RWPE2 (cell line): ENCODE measurements at regions not wholly inside any gene's neighbourhood (a gene's known extent, or its start where the extent isn't known, plus 50 kb on each side); places are given as distances from the start of the nearest gene placed in this dataset.

ENCODE experiments used
- ATAC-seq: fragments of 200-7000 bp; cut with Tn5 transposase; 3 replicates; pipeline ENCODE4 v1.9.1; 2021; ENCODE audit warnings: low read depth
- DNase-seq: peaks from one replicate; pipeline ENCODE4 v3.0.0-alpha.2; 2020; ENCODE audit warnings: low spot score
- H3K27ac ChIP-seq: fragments of 450-650 bp; 2 replicates; pipeline ENCODE4 v1.5.1; 2017; ENCODE audit warnings: mild to moderate bottlenecking; ENCODE audit not compliant: poor library complexity, severe bottlenecking
- H3K27me3 ChIP-seq: fragments of 250-450 bp; sonication (Bioruptor Pico); 2 replicates; pipeline ENCODE4 v1.5.1; 2021; ENCODE audit warnings: mild to moderate bottlenecking, moderate library complexity; ENCODE audit not compliant: insufficient read depth, poor library complexity, severe bottlenecking
- H3K36me3 ChIP-seq: fragments of 250-450 bp; sonication (Bioruptor Pico); 2 replicates; pipeline ENCODE4 v1.5.1; 2020; ENCODE audit warnings: low read depth, mild to moderate bottlenecking, moderate library complexity
- H3K4me1 ChIP-seq: fragments of 250-450 bp; sonication (Bioruptor Pico); 2 replicates; pipeline ENCODE4 v1.5.1; 2021; ENCODE audit warnings: mild to moderate bottlenecking, moderate library complexity; ENCODE audit not compliant: insufficient read depth, poor library complexity, severe bottlenecking
- H3K4me3 ChIP-seq: fragments of 250-450 bp; sonication (Bioruptor Pico); 2 replicates; pipeline ENCODE4 v1.5.1; 2021; ENCODE audit warnings: mild to moderate bottlenecking, moderate library complexity; ENCODE audit not compliant: severe bottlenecking
- H3K9me3 ChIP-seq: fragments of 250-450 bp; sonication (Bioruptor Pico); 2 replicates; pipeline ENCODE4 v1.5.1; 2021; ENCODE audit warnings: mild to moderate bottlenecking, moderate library complexity; ENCODE audit not compliant: severe bottlenecking
- CTCF ChIP-seq: fragments of 450-650 bp; IDR thresholded peaks from one replicate; pipeline ENCODE4 v1.5.1; 2017; ENCODE audit warnings: mild to moderate bottlenecking, moderate library complexity; ENCODE audit not compliant: poor library complexity, severe bottlenecking

DNA sequence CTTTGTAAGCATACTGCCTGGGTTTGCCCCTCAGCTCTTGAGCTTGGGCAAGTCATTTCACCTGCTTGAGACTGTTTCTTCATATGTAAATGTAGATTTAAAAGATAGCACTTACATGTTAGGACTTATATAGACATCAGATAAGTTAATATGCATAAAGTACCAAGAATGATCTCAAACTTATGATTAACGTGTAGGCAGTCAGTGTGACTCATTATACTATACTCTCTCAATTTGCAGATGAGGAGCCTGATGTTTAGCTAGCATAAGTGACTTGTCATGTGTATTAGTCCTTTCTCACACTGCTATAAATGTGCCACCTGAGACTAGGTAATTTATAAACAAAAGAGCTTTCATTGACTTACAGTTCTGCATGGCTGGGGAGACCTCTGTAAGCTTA lies 690.5 kb downstream of the KCNJ2 start:
- no peaks in the 10 kb centered on the region for H3K9me3 ChIP-seq

DNA sequence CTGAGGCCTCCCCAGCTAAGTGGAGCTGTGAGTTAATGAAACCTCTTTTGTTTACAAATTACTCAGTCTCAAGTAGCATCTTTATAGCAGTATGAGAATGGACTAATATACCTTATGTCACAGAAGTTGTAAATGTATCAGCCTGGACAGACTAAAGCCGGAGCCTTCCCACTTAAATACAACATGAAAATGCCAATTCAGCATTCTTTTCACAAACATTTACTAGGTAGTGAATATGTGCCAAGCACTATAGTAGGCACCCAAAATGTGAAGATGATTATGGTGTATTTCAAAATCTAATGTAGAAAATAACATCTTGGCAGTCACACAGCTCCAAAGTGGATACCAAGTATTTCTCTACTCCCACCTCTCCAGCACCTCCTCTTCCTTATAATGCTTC lies 693.0 kb downstream of the KCNJ2 start:
- no peak overlapping the region for H3K4me3 ChIP-seq
- no peak for DNase-seq
- H3K4me1 ChIP-seq = peaks cover 12% of the 10 kb centered on the region
- TF ChIP-seq CTCF = no peak
- no peaks in the 10 kb centered on the region for H3K36me3 ChIP-seq
- no peaks in the 10 kb centered on the region for H3K9me3 ChIP-seq
- no peak for ATAC-seq
- no peak overlapping the region for H3K27ac ChIP-seq
- H3K27me3 ChIP-seq = no peaks in the 10 kb centered on the region

More for the DNA sequence above, 690.5 kb downstream of the KCNJ2 start:
- Histone ChIP-seq H3K36me3 (no peaks in the 10 kb centered on the region), H3K4me3 (no peak overlapping the region), H3K27me3 (no peaks in the 10 kb centered on the region), H3K27ac (no peak overlapping the region), H3K4me1 (peaks cover 18% of the 10 kb centered on the region)
- ATAC-seq (no peak), DNase-seq (no peak)
- TF ChIP-seq CTCF = no peak

- Histone ChIP-seq H3K36me3 (no peaks in the 10 kb centered on the region), H3K4me3 (no peak overlapping the region), H3K27me3 (no peaks in the 10 kb centered on the region), H3K4me1 (peaks cover 4% of the 10 kb centered on the region), H3K27ac (no peak overlapping the region), H3K9me3 (no peaks in the 10 kb centered on the region)
- no peak for TF ChIP-seq CTCF
- ATAC-seq (no peak), DNase-seq (no peak)
These were observed 694.3 kb downstream of the KCNJ2 start for GRCh38 chr17:70863436-70864248.

GRCh38 chr17:70865993-70866804 lies 696.9 kb downstream of the KCNJ2 start:
- no peak for TF ChIP-seq CTCF
- no peak overlapping the region for H3K4me3 ChIP-seq
- no peaks in the 10 kb centered on the region for H3K36me3 ChIP-seq
- H3K4me1 ChIP-seq = peaks cover 4% of the 10 kb centered on the region
- no peaks in the 10 kb centered on the region for H3K27me3 ChIP-seq
- no peaks in the 10 kb centered on the region for H3K9me3 ChIP-seq
- no peak overlapping the region for H3K27ac ChIP-seq
- DNase-seq (no peak), ATAC-seq (no peak)
